Prostate gland (tissue), 2 donors: ENCODE measurements at regions not wholly inside any gene's neighbourhood (a gene's known extent, or its start where the extent isn't known, plus 50 kb on each side); places are given as distances from the start of the nearest gene placed in this dataset.

ENCODE experiments used
- DNase-seq: peaks from one replicate; pipeline ENCODE4 v3.0.0-alpha.2; 2019; ENCODE audit warnings: low spot score
- H3K27ac ChIP-seq, 2 donors: fragments of 200-600 bp; sonication (generic); 2 replicates each; pipeline ENCODE4 v1.5.1; 2017 to 2019
- H3K27me3 ChIP-seq: fragments of 200-600 bp; sonication (generic); replicated peaks from 2 replicates; pipeline ENCODE4 v1.5.1; 2019; ENCODE audit not compliant: insufficient read depth
- H3K36me3 ChIP-seq, 2 donors: fragments of 200-600 bp; sonication (generic); 1 replicate in 1 of 2; 2 replicates in 1 of 2; pipeline versions ENCODE4 v1.5.1 to v1.8.1; 2017 to 2019
- H3K4me1 ChIP-seq: fragments of 200-600 bp; sonication (generic); replicated peaks from 2 replicates; pipeline ENCODE4 v1.5.1; 2019
- H3K4me3 ChIP-seq, 2 donors: fragments of 200-600 bp; sonication (generic); 2 replicates each; pipeline ENCODE4 v1.5.1; 2017 to 2019
- H3K9me3 ChIP-seq: fragments of 200-600 bp; sonication (generic); 2 replicates; pipeline ENCODE4 v1.5.1; 2017
- CTCF ChIP-seq, 4 experiments: fragments of 200-600 bp in 2 of 4; fragments of 450-650 bp in 2 of 4; sonication (generic) in 2 of 4; IDR thresholded peaks; 1 replicate in 3 of 4; 2 replicates in 1 of 4; pipeline ENCODE4 v1.5.1; 2016 to 2019; ENCODE audit warnings: antibody characterized with exemption in 4 of 4, mild to moderate bottlenecking in 2 of 4, moderate library complexity in 2 of 4
- POLR2A ChIP-seq: fragments of 450-650 bp; IDR thresholded peaks from one replicate; pipeline ENCODE4 v1.6.1; 2016; ENCODE audit warnings: antibody characterized with exemption, mild to moderate bottlenecking
- POLR2AphosphoS5 ChIP-seq: sonication (generic); formaldehyde crosslinking; IDR thresholded peaks from one replicate; pipeline ENCODE4 v1.6.1; 2017; ENCODE audit warnings: antibody characterized with exemption
- whole genome bisulfite sequencing: methylation state at CpG from one replicate; pipeline ENCODE4 v1.1.5; 2018; 5-methylcytosine and 5-hydroxymethylcytosine counted together
- intact Hi-C: fragments of 100-400 bp; cut with DNase I; formaldehyde crosslinking; loops from one replicate; pipeline ENCODE4 v1.14.2; 2022

DNA sequence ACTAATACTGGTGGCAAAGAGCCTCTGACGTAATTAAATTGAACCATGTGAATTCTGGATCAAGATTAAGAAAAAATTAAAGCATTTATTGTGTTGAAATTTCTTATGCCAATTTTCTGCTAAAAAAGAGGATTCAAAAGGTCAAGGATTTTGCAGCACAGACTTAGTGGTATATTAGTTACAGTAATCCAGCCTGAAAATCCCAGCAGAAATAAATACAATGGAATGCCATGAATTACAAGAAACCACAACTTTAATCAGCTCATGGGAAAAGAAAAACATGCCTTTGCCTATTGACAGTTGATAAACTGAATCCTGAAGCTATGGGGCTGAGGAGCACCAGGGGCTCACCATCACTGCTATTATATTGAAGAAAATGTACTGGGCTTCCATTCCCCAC lies 114.8 kb upstream of the SATB2 start:
- intact Hi-C loops: no loop called here
- no peaks in the 10 kb centered on the region for H3K9me3 ChIP-seq
- TF ChIP-seq POLR2A (no peak), POLR2AphosphoS5 (no peak), CTCF (IDR thresholded peaks at IDR 0.05) (no peak)
- 93% methylated on average over 1 of the region's 1 CpG for WGBS
- no peaks in the 10 kb centered on the region for H3K27me3 ChIP-seq
- no peak overlapping the region for H3K27ac ChIP-seq
- DNase-seq: no peak
- no peaks in the 10 kb centered on the region for H3K36me3 ChIP-seq
- H3K4me3 ChIP-seq: no peak overlapping the region
- no peaks in the 10 kb centered on the region for H3K4me1 ChIP-seq

GRCh38 chr2:199570934-199571333 lies 113.2 kb upstream of the SATB2 start:
- 63% methylated on average over 2 of the region's 2 CpGs for WGBS
- no peak overlapping the region for H3K27ac ChIP-seq

GRCh38 chr2:199569336-199569735 lies 111.6 kb upstream of the SATB2 start:
- Histone ChIP-seq H3K4me1 (no peaks in the 10 kb centered on the region), H3K9me3 (no peaks in the 10 kb centered on the region), H3K36me3 (no peaks in the 10 kb centered on the region), H3K27ac (no peak overlapping the region), H3K27me3 (no peaks in the 10 kb centered on the region), H3K4me3 (no peak overlapping the region)
- no peak for DNase-seq
- WGBS: 24% methylated on average over 1 of the region's 1 CpG
- intact Hi-C loops: no loop called here
- TF ChIP-seq POLR2AphosphoS5 (no peak), CTCF (IDR thresholded peaks at IDR 0.05) (no peak), POLR2A (no peak)

More at GRCh38 chr2:199570934-199571333, 113.2 kb upstream of the SATB2 start:
- intact Hi-C loops: no loop called here
- H3K27me3 ChIP-seq: no peaks in the 10 kb centered on the region
- TF ChIP-seq POLR2AphosphoS5: no peak
- TF ChIP-seq POLR2A: no peak
- H3K9me3 ChIP-seq: no peaks in the 10 kb centered on the region
- no peak overlapping the region for H3K4me3 ChIP-seq
- no peaks in the 10 kb centered on the region for H3K36me3 ChIP-seq
- DNase-seq: no peak
- no peaks in the 10 kb centered on the region for H3K4me1 ChIP-seq

DNA sequence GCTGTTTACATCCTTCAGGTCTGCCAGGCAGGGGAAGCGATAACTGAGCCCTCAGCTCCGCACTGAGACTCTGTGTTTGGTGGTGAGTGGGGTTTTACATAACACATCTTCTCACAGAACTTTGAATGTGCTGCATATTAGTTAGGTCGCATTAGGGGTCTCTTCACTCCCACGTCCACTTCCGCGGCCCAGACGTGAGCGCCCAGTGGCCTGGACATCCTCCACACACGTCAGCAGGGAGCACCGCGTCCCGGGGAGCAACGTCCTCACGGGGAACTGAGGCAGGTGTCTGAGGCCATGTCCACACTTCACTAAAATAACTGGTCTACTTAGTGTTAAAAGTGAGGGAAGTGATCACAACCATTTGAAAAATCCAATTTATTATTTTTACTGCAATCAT lies 100.4 kb upstream of the SATB2 start:
- WGBS: 92% methylated on average over 14 of the region's 14 CpGs
- no peaks in the 10 kb centered on the region for H3K36me3 ChIP-seq
- intact Hi-C loops: no loop called here

GRCh38 chr2:199556527-199557285 lies 99.0 kb upstream of the SATB2 start:
- no peaks in the 10 kb centered on the region for H3K36me3 ChIP-seq
- no peak overlapping the region for H3K4me3 ChIP-seq
- H3K9me3 ChIP-seq: no peaks in the 10 kb centered on the region
- no peak for DNase-seq
- no peak for TF ChIP-seq POLR2A
- no peak for TF ChIP-seq CTCF (IDR thresholded peaks at IDR 0.05)
- no peak for TF ChIP-seq POLR2AphosphoS5
- H3K4me1 ChIP-seq: no peaks in the 10 kb centered on the region
- WGBS: 87% methylated on average over 12 of the region's 12 CpGs
- H3K27me3 ChIP-seq: no peaks in the 10 kb centered on the region
- H3K27ac ChIP-seq: no peak overlapping the region
- intact Hi-C loops: no loop called here

More for the DNA sequence above, 100.4 kb upstream of the SATB2 start:
- Histone ChIP-seq H3K27me3 (no peaks in the 10 kb centered on the region), H3K27ac (no peak overlapping the region), H3K4me3 (no peak overlapping the region), H3K9me3 (no peaks in the 10 kb centered on the region), H3K4me1 (no peaks in the 10 kb centered on the region)
- DNase-seq: no peak
- TF ChIP-seq POLR2A: no peak
- no peak for TF ChIP-seq CTCF (IDR thresholded peaks at IDR 0.05)
- TF ChIP-seq POLR2AphosphoS5: no peak
